Thyroid gland (tissue), 4 donors: ENCODE measurements at regions not wholly inside any gene's neighbourhood (a gene's known extent, or its start where the extent isn't known, plus 50 kb on each side); places are given as distances from the start of the nearest gene placed in this dataset.

ENCODE experiments used
- POLR2A ChIP-seq, 2 donors: fragments of 450-650 bp; IDR thresholded peaks; one replicate each; pipeline ENCODE4 v1.6.1; 2017; ENCODE audit warnings: antibody characterized with exemption in 2 of 2, mild to moderate bottlenecking in 2 of 2, moderate library complexity in 1 of 2
- TF ChIP-seq, protein P1 (sequence below), 6 experiments: fragments of 200-600 bp in 3 of 6; fragments of 450-650 bp in 3 of 6; sonication (generic) in 3 of 6; IDR thresholded peaks; one replicate each; pipeline ENCODE4 v1.5.1; 2016 to 2019; ENCODE audit warnings: antibody characterized with exemption in 6 of 6, mild to moderate bottlenecking in 2 of 6, inconsistent platforms in 1 of 6, moderate library complexity in 1 of 6

DNA sequence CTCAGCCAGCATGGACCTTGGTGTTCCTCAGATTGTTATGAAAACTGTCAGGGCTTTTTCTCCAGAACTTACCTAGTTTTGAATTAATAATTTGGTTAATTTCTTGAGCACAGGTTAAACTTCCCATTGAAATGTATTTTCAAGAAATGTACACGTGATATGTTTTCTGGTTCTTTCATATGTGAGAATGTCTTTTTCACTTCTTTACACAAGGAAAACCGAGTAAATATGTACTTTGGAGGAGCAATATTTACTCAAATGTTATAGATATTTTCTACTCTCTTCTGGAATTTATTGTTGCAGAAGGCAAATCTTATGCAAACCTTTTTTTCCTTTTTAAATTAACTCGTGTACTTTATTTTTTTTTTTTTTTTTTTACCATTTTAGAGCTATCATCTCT is 134.3 kb downstream of the AHR start:
- TF ChIP-seq, protein P1, sequence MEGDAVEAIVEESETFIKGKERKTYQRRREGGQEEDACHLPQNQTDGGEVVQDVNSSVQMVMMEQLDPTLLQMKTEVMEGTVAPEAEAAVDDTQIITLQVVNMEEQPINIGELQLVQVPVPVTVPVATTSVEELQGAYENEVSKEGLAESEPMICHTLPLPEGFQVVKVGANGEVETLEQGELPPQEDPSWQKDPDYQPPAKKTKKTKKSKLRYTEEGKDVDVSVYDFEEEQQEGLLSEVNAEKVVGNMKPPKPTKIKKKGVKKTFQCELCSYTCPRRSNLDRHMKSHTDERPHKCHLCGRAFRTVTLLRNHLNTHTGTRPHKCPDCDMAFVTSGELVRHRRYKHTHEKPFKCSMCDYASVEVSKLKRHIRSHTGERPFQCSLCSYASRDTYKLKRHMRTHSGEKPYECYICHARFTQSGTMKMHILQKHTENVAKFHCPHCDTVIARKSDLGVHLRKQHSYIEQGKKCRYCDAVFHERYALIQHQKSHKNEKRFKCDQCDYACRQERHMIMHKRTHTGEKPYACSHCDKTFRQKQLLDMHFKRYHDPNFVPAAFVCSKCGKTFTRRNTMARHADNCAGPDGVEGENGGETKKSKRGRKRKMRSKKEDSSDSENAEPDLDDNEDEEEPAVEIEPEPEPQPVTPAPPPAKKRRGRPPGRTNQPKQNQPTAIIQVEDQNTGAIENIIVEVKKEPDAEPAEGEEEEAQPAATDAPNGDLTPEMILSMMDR (IDR thresholded peaks at IDR 0.05): no peak
- TF ChIP-seq POLR2A (IDR thresholded peaks at IDR 0.05): no peak
